Ureter (tissue), 1 donor: ENCODE measurements at regions not wholly inside any gene's neighbourhood (a gene's known extent, or its start where the extent isn't known, plus 50 kb on each side); places are given as distances from the start of the nearest gene placed in this dataset.

Source experiments
- DNase-seq: peaks from one replicate; pipeline ENCODE4 v3.0.0-alpha.2; 2020; ENCODE audit warnings: low spot score
- donor health status: DM: yes; HTN: yes; CAD: no.

GRCh38 chr20:48276021-48276342 lies 490.7 kb upstream of the SULF2 start:
- peak; percentile 19 for DNase-seq

GRCh38 chr20:48275286-48276020 lies 490.2 kb upstream of the SULF2 start:
- peak; percentile 35 for DNase-seq

GRCh38 chr20:48273843-48274242 lies 488.6 kb upstream of the SULF2 start:
- no peak for DNase-seq

GRCh38 chr20:48270885-48271284 lies 485.6 kb upstream of the SULF2 start:
- no peak for DNase-seq

- no peak for DNase-seq
Measured at GRCh38 chr20:48267860-48268633, 482.8 kb upstream of the SULF2 start.

GRCh38 chr20:48266571-48266970 lies 481.3 kb upstream of the SULF2 start:
- no peak for DNase-seq

GRCh38 chr20:48265791-48266190 lies 480.5 kb upstream of the SULF2 start:
- DNase-seq = no peak

- no peak for DNase-seq
Measured at GRCh38 chr20:48262955-48263354, 477.7 kb upstream of the SULF2 start.

GRCh38 chr20:48262466-48262865 lies 477.2 kb upstream of the SULF2 start:
- DNase-seq = no peak

GRCh38 chr20:48261398-48261910 lies 476.2 kb upstream of the SULF2 start:
- DNase-seq = no peak

GRCh38 chr20:48260129-48260756 lies 475.0 kb upstream of the SULF2 start:
- no peak for DNase-seq

- no peak for DNase-seq
Measured at GRCh38 chr20:48259456-48259855, 474.2 kb upstream of the SULF2 start.

GRCh38 chr20:48257833-48258232 lies 472.6 kb upstream of the SULF2 start:
- DNase-seq = no peak

GRCh38 chr20:48247961-48248360 lies 462.7 kb upstream of the SULF2 start:
- DNase-seq = no peak

GRCh38 chr20:48246061-48246790 lies 460.9 kb upstream of the SULF2 start:
- DNase-seq = no peak

- DNase-seq = no peak
Measured at GRCh38 chr20:48242623-48243022, 457.3 kb upstream of the SULF2 start.

- DNase-seq = no peak
Measured at GRCh38 chr20:48241482-48241881, 456.2 kb upstream of the SULF2 start.

GRCh38 chr20:48238781-48239180 lies 453.5 kb upstream of the SULF2 start:
- DNase-seq = no peak

- no peak for DNase-seq
Measured at GRCh38 chr20:48238326-48238725, 453.0 kb upstream of the SULF2 start.

GRCh38 chr20:48236000-48236970 lies 451.0 kb upstream of the SULF2 start:
- no peak for DNase-seq

GRCh38 chr20:48234951-48235350 lies 449.7 kb upstream of the SULF2 start:
- no peak for DNase-seq
